KBM-7 (cell line): ENCODE measurements at regions not wholly inside any gene's neighbourhood (a gene's known extent, or its start where the extent isn't known, plus 50 kb on each side); places are given as distances from the start of the nearest gene placed in this dataset.

Experiments
- DNase-seq: peaks from one replicate; pipeline ENCODE4 v3.0.0-alpha.2; 2015
- in situ Hi-C: fragments of 300-500 bp; cut with MboI; formaldehyde crosslinking; loops from 2 replicates; pipeline ENCODE4 v1.14.3; 2020; ENCODE audit warnings: low sequenced_read_pairs, low pct_unique_long_range_greater_than_20kb, mixed read lengths

GRCh38 chr10:120253131-120253530 lies 203.9 kb upstream of the PLPP4 start:
- no peak for DNase-seq
- in situ Hi-C loops = no loop called here

GRCh38 chr10:120260456-120260855 lies 196.6 kb upstream of the PLPP4 start:
- in situ Hi-C loops = no loop called here
- no peak for DNase-seq

- in situ Hi-C loops = no loop called here
- DNase-seq = no peak
Measured at GRCh38 chr10:120262857-120263547, 194.0 kb upstream of the PLPP4 start.

- in situ Hi-C loops = no loop called here
- no peak for DNase-seq
Measured at GRCh38 chr10:120266022-120266421, 191.0 kb upstream of the PLPP4 start.

GRCh38 chr10:120270906-120271305 lies 186.1 kb upstream of the PLPP4 start:
- DNase-seq = no peak
- in situ Hi-C loops = no loop called here

- in situ Hi-C loops = no loop called here
- no peak for DNase-seq
Measured at GRCh38 chr10:120271696-120272095, 185.3 kb upstream of the PLPP4 start.

- DNase-seq = no peak
- in situ Hi-C loops = no loop called here
Measured at GRCh38 chr10:120272350-120272749, 184.7 kb upstream of the PLPP4 start.

GRCh38 chr10:120278069-120278468 lies 179.0 kb upstream of the PLPP4 start:
- DNase-seq = no peak
- in situ Hi-C loops = no loop called here

- in situ Hi-C loops = no loop called here
- DNase-seq = no peak
Measured at GRCh38 chr10:120279196-120279595, 177.8 kb upstream of the PLPP4 start.

- DNase-seq = no peak
- in situ Hi-C loops = no loop called here
Measured at GRCh38 chr10:120282421-120282820, 174.6 kb upstream of the PLPP4 start.

- in situ Hi-C loops = no loop called here
Measured at GRCh38 chr10:120282846-120283492, 174.1 kb upstream of the PLPP4 start.

GRCh38 chr10:120285408-120285807 lies 171.6 kb upstream of the PLPP4 start:
- no peak for DNase-seq
- in situ Hi-C loops = no loop called here

More at GRCh38 chr10:120282846-120283492, 174.1 kb upstream of the PLPP4 start:
- DNase-seq = peak; percentile 15

GRCh38 chr10:120286280-120286679 lies 170.7 kb upstream of the PLPP4 start:
- no peak for DNase-seq
- in situ Hi-C loops = no loop called here

- in situ Hi-C loops = no loop called here
- DNase-seq = no peak
Measured at GRCh38 chr10:120300513-120300912, 156.5 kb upstream of the PLPP4 start.

- in situ Hi-C loops = no loop called here
- no peak for DNase-seq
Measured at GRCh38 chr10:120308589-120308988, 148.4 kb upstream of the PLPP4 start.

GRCh38 chr10:120313715-120314114 lies 143.3 kb upstream of the PLPP4 start:
- in situ Hi-C loops = no loop called here
- no peak for DNase-seq

- in situ Hi-C loops = no loop called here
Measured at GRCh38 chr10:120314442-120314841, 142.6 kb upstream of the PLPP4 start.

GRCh38 chr10:120318862-120319261 lies 138.2 kb upstream of the PLPP4 start:
- in situ Hi-C loops = no loop called here

More at GRCh38 chr10:120314442-120314841, 142.6 kb upstream of the PLPP4 start:
- no peak for DNase-seq

GRCh38 chr10:120327675-120328074 lies 129.4 kb upstream of the PLPP4 start:
- DNase-seq = no peak
- in situ Hi-C loops = no loop called here

More at GRCh38 chr10:120318862-120319261, 138.2 kb upstream of the PLPP4 start:
- no peak for DNase-seq

GRCh38 chr10:120328647-120329046 lies 128.4 kb upstream of the PLPP4 start:
- in situ Hi-C loops = no loop called here
- no peak for DNase-seq

GRCh38 chr10:120335553-120335952 lies 121.5 kb upstream of the PLPP4 start:
- in situ Hi-C loops = no loop called here
- no peak for DNase-seq
